Activated CD4-positive, alpha-beta T cell treated with anti-CD3 and anti-CD28 coated beads for 36 hours (primary cell): ENCODE measurements at regions not wholly inside any gene's neighbourhood (a gene's known extent, or its start where the extent isn't known, plus 50 kb on each side); places are given as distances from the start of the nearest gene placed in this dataset.

ENCODE experiments used
- ATAC-seq: fragments of 200-7000 bp; cut with Tn5 transposase; one replicate; pipeline ENCODE4 v1.10.0; 2021; ENCODE audit warnings: mild to moderate bottlenecking, moderate library complexity
- CTCF ChIA-PET: fragments of 350-600 bp; sonication (Branson Sonifier 250); formaldehyde crosslinking; loops from one replicate; lab custom pipeline; 2021; ENCODE audit warnings: antibody characterized with exemption; lab: Charles Lee
- POLR2A ChIA-PET: fragments of 350-600 bp; sonication (Branson Sonifier 250); formaldehyde crosslinking; loops from one replicate; lab custom pipeline; 2021; ENCODE audit warnings: antibody characterized with exemption, inconsistent platforms; lab: Charles Lee
- DNase-seq: peaks from one replicate; pipeline ENCODE4 v3.0.0-alpha.2; 2020
- H3K27ac Mint-ChIP-seq: one replicate; pipeline ENCODE4 v1.8.0; 2021; ENCODE audit warnings: mixed read lengths
- H3K27me3 Mint-ChIP-seq: one replicate; pipeline ENCODE4 v1.8.0; 2021; ENCODE audit warnings: mixed read lengths
- H3K36me3 Mint-ChIP-seq: one replicate; pipeline ENCODE4 v1.8.0; 2021; ENCODE audit warnings: low read depth, mixed read lengths
- H3K4me1 Mint-ChIP-seq: one replicate; pipeline ENCODE4 v1.8.0; 2021; ENCODE audit warnings: mixed read lengths
- H3K4me3 Mint-ChIP-seq: one replicate; pipeline ENCODE4 v1.8.0; 2021; ENCODE audit warnings: mild to moderate bottlenecking, moderate library complexity, mixed read lengths
- H3K9me3 Mint-ChIP-seq: one replicate; pipeline ENCODE4 v1.8.0; 2021; ENCODE audit warnings: low read depth, mixed read lengths
- intact Hi-C, 2 experiments: fragments of 100-400 bp; cut with DNase I in 1 of 2; cut with micrococcal nuclease in 1 of 2; formaldehyde crosslinking; loops; one replicate each; pipeline versions ENCODE4 v1.14.2 to v1.15.1; 2022 to 2024; cut with DNase I, micrococcal nuclease

- ChIA-PET POLR2A (no interaction called here), CTCF (no interaction called here)
These were observed 116.9 kb upstream of the PAX6 start for GRCh38 chr11:31927982-31928381.

GRCh38 chr11:31926816-31927528 is 115.8 kb upstream of the PAX6 start:
- Mint-ChIP-seq H3K27me3 (peaks cover 7% of the 10 kb centered on the region), H3K27ac (no peak overlapping the region), H3K9me3 (no peaks in the 10 kb centered on the region), H3K4me3 (no peak overlapping the region), H3K4me1 (no peaks in the 10 kb centered on the region), H3K36me3 (no peaks in the 10 kb centered on the region)
- DNase-seq (no peak), ATAC-seq (no peak)
- CTCF ChIA-PET: interaction anchor here (1.2 kb wide), 1 partner anchor 76 kb away, joined by 3 read pairs; no protein-coding TSS in a partner anchor
- intact Hi-C loops: no loop called here
- POLR2A ChIA-PET: interaction anchor here (0.7 kb wide), 1 partner anchor 22 kb away, joined by 4 read pairs; no protein-coding TSS in a partner anchor

More at GRCh38 chr11:31927982-31928381, 116.9 kb upstream of the PAX6 start:
- H3K4me3 Mint-ChIP-seq: no peak overlapping the region
- ATAC-seq (no peak), DNase-seq (no peak)
- H3K9me3 Mint-ChIP-seq: no peaks in the 10 kb centered on the region
- peaks cover 4% of the 10 kb centered on the region for H3K27me3 Mint-ChIP-seq
- H3K4me1 Mint-ChIP-seq: no peaks in the 10 kb centered on the region
- intact Hi-C loops: no loop called here
- no peak overlapping the region for H3K27ac Mint-ChIP-seq
- H3K36me3 Mint-ChIP-seq: no peaks in the 10 kb centered on the region

- Mint-ChIP-seq H3K27me3 (peaks cover 5% of the 10 kb centered on the region), H3K36me3 (no peaks in the 10 kb centered on the region), H3K4me3 (no peak overlapping the region), H3K4me1 (no peaks in the 10 kb centered on the region), H3K27ac (no peak overlapping the region), H3K9me3 (no peaks in the 10 kb centered on the region)
- POLR2A ChIA-PET: no interaction called here
- ATAC-seq: no peak
- DNase-seq: no peak
- intact Hi-C loops: no loop called here
- CTCF ChIA-PET: interaction anchor here (1.2 kb wide), 1 partner anchor 77 kb away, joined by 3 read pairs; no protein-coding TSS in a partner anchor
These were observed 115.0 kb upstream of the PAX6 start for GRCh38 chr11:31926106-31926505.

GRCh38 chr11:31922450-31922849 is 111.3 kb upstream of the PAX6 start:
- ATAC-seq (no peak), DNase-seq (no peak)
- intact Hi-C loops: no loop called here
- Mint-ChIP-seq H3K9me3 (peaks cover 1% of the 10 kb centered on the region), H3K4me3 (no peak overlapping the region), H3K27me3 (peaks cover 15% of the 10 kb centered on the region), H3K27ac (no peak overlapping the region), H3K4me1 (no peaks in the 10 kb centered on the region), H3K36me3 (no peaks in the 10 kb centered on the region)
- ChIA-PET POLR2A (no interaction called here), CTCF (interaction anchor here (0.6 kb wide), 1 partner anchor 777 kb away, joined by 5 read pairs; no protein-coding TSS in a partner anchor)

- intact Hi-C loops: no loop called here
- H3K4me1 Mint-ChIP-seq: no peaks in the 10 kb centered on the region
- peaks cover 20% of the 10 kb centered on the region for H3K27me3 Mint-ChIP-seq
- ATAC-seq (no peak), DNase-seq (no peak)
- ChIA-PET POLR2A (no interaction called here), CTCF (interaction anchor here (0.8 kb wide), 1 partner anchor 37 kb away, joined by 3 read pairs; no protein-coding TSS in a partner anchor)
- no peak overlapping the region for H3K27ac Mint-ChIP-seq
- H3K9me3 Mint-ChIP-seq: peaks cover 1% of the 10 kb centered on the region
- H3K36me3 Mint-ChIP-seq: no peaks in the 10 kb centered on the region
- H3K4me3 Mint-ChIP-seq: no peak overlapping the region
These were observed 110.0 kb upstream of the PAX6 start for GRCh38 chr11:31921081-31921480.

- ATAC-seq: no peak
- POLR2A ChIA-PET: no interaction called here
- intact Hi-C loops: no loop called here
- Mint-ChIP-seq H3K9me3 (peaks cover 1% of the 10 kb centered on the region), H3K27me3 (peaks cover 28% of the 10 kb centered on the region), H3K27ac (no peak overlapping the region), H3K36me3 (no peaks in the 10 kb centered on the region), H3K4me1 (no peaks in the 10 kb centered on the region), H3K4me3 (no peak overlapping the region)
- DNase-seq: no peak
- CTCF ChIA-PET: interaction anchor here (0.8 kb wide), 1 partner anchor 724 kb away, joined by 3 read pairs; no protein-coding TSS in a partner anchor
These were observed 108.1 kb upstream of the PAX6 start for GRCh38 chr11:31919175-31919574.

GRCh38 chr11:31915867-31916266 is 104.7 kb upstream of the PAX6 start:
- H3K9me3 Mint-ChIP-seq: peaks cover 1% of the 10 kb centered on the region
- no peaks in the 10 kb centered on the region for H3K4me1 Mint-ChIP-seq
- no peak overlapping the region for H3K27ac Mint-ChIP-seq
- DNase-seq (no peak), ATAC-seq (no peak)
- CTCF ChIA-PET: interaction anchor here (1.0 to 1.4 kb wide), 3 partner anchors 9 to 42 kb away, joined by 3 to 4 read pairs (median 4); no protein-coding TSS in a partner anchor
- POLR2A ChIA-PET: no interaction called here
- peaks cover 25% of the 10 kb centered on the region for H3K27me3 Mint-ChIP-seq
- no peak overlapping the region for H3K4me3 Mint-ChIP-seq
- no peaks in the 10 kb centered on the region for H3K36me3 Mint-ChIP-seq
- intact Hi-C loops: no loop called here

- POLR2A ChIA-PET: no interaction called here
- peaks cover 18% of the 10 kb centered on the region for H3K27me3 Mint-ChIP-seq
- DNase-seq (no peak), ATAC-seq (no peak)
- H3K27ac Mint-ChIP-seq: no peak overlapping the region
- H3K4me1 Mint-ChIP-seq: no peaks in the 10 kb centered on the region
- no peak overlapping the region for H3K4me3 Mint-ChIP-seq
- peaks cover 1% of the 10 kb centered on the region for H3K9me3 Mint-ChIP-seq
- H3K36me3 Mint-ChIP-seq: no peaks in the 10 kb centered on the region
- intact Hi-C loops: no loop called here
- CTCF ChIA-PET: no interaction called here
These were observed 102.9 kb upstream of the PAX6 start for GRCh38 chr11:31913985-31914384.

GRCh38 chr11:31912808-31913207 is 101.7 kb upstream of the PAX6 start:
- intact Hi-C loops: no loop called here
- Mint-ChIP-seq H3K27ac (no peak overlapping the region), H3K27me3 (peaks cover 18% of the 10 kb centered on the region), H3K9me3 (no peaks in the 10 kb centered on the region), H3K36me3 (no peaks in the 10 kb centered on the region), H3K4me3 (no peak overlapping the region), H3K4me1 (no peaks in the 10 kb centered on the region)
- no peak for ATAC-seq
- POLR2A ChIA-PET: no interaction called here
- DNase-seq: no peak
- CTCF ChIA-PET: no interaction called here

GRCh38 chr11:31910950-31911576 is 99.9 kb upstream of the PAX6 start:
- peaks cover 18% of the 10 kb centered on the region for H3K27me3 Mint-ChIP-seq
- no peaks in the 10 kb centered on the region for H3K9me3 Mint-ChIP-seq
- no peaks in the 10 kb centered on the region for H3K36me3 Mint-ChIP-seq
- H3K4me1 Mint-ChIP-seq: no peaks in the 10 kb centered on the region
- POLR2A ChIA-PET: no interaction called here
- ATAC-seq: no peak
- no peak overlapping the region for H3K4me3 Mint-ChIP-seq
- CTCF ChIA-PET: no interaction called here
- no peak for DNase-seq
- intact Hi-C loops: no loop called here
- H3K27ac Mint-ChIP-seq: no peak overlapping the region

GRCh38 chr11:31903225-31904074 is 92.3 kb upstream of the PAX6 start:
- H3K4me1 Mint-ChIP-seq: no peaks in the 10 kb centered on the region
- POLR2A ChIA-PET: no interaction called here
- DNase-seq (no peak), ATAC-seq (no peak)
- intact Hi-C loops: no loop called here
- no peak overlapping the region for H3K4me3 Mint-ChIP-seq
- H3K9me3 Mint-ChIP-seq: no peaks in the 10 kb centered on the region
- H3K36me3 Mint-ChIP-seq: no peaks in the 10 kb centered on the region
- no peak overlapping the region for H3K27ac Mint-ChIP-seq
- CTCF ChIA-PET: no interaction called here
- peaks cover 29% of the 10 kb centered on the region for H3K27me3 Mint-ChIP-seq
